ENCODE measurements at regions not wholly inside any gene's neighbourhood (a gene's known extent, or its start where the extent isn't known, plus 50 kb on each side); places are given as distances from the start of the nearest gene placed in this dataset. TPM values are rescaled to one million over a fixed set of nuclear protein-coding genes. Genes with fewer than 3 reads are reported as not detected.
"Not testable (repeated sequence)": the region's sequence is repeated elsewhere in the genome, so short reads cannot be mapped to it uniquely, and the experiment has no call there.

DNA sequence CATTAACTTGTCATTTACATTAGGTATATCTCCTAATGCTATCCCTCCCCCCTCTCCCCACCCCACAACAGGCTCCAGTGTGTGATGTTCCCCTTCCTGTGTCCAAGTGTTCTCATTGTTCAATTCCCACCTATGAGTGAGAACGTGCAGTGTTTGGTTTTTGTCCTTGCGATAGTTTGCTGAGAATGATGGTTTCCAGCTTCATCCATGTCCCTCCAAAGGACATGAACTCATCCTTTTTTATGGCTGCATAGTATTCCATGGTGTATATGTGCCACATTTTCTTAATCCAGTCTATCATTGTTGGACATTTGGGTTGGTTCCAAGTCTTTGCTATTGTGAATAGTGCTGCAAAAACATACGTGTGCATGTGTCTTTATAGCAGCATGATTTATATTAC lies 60.7 kb upstream of the HOXC13 start:
- H2BK5ac ChIP-seq (ENCODE audit: low read length); H3K23ac ChIP-seq (ENCODE audit: low read depth, low read length, poor library complexity); H3K27me3 ChIP-seq (ENCODE audit: control insufficient read depth in 3 of 3, insufficient read depth in 3 of 3, low read depth in 1 of 3, low read length in 3 of 3); H2BK15ac ChIP-seq (ENCODE audit: low read length); H3K27ac ChIP-seq (replicated peaks; ENCODE audit: low read length); H4K8ac ChIP-seq (ENCODE audit: low read depth, low read length); H3K9me3 ChIP-seq (replicated peaks in 1 of 2; ENCODE audit: control insufficient read depth in 2 of 2, insufficient read depth in 1 of 2, low read depth in 1 of 2, low read length in 2 of 2); H2BK12ac ChIP-seq (ENCODE audit: low read length); H3K14ac ChIP-seq (ENCODE audit: low read length); H2AFZ ChIP-seq (ENCODE audit: low read length); H3K4me2 ChIP-seq (ENCODE audit: insufficient read depth, low read length, poor library complexity, severe bottlenecking); H3K79me1 ChIP-seq (ENCODE audit: low read depth, low read length); DNase-seq (ENCODE audit: low spot score); H4K91ac ChIP-seq (ENCODE audit: low read depth, low read length, poor library complexity); H3K4ac ChIP-seq (ENCODE audit: low read length); H3K4me3 ChIP-seq (ENCODE audit: low read length in 2 of 2); H3K36me3 ChIP-seq (replicated peaks in 1 of 2; ENCODE audit: control insufficient read depth in 2 of 2, insufficient read depth in 2 of 2, low read length in 2 of 2); H3K9ac ChIP-seq (ENCODE audit: low read depth, low read length, poor library complexity); H3K18ac ChIP-seq (ENCODE audit: low read length); H2BK120ac ChIP-seq (ENCODE audit: low read depth, low read length); H3K4me1 ChIP-seq (ENCODE audit: control insufficient read depth in 2 of 2, insufficient read depth in 1 of 2, low read depth in 1 of 2, low read length in 2 of 2); H2AK5ac ChIP-seq (ENCODE audit: low read depth, low read length): not testable (repeated sequence)
- WGBS, 2 donors (ENCODE audit: extremely low coverage in 2 of 2, insufficient read length in 2 of 2, insufficient replicate concordance in 1 of 2): no CpG with 5 or more reads among the region's 3 CpGs

- H3K4me1 ChIP-seq (ENCODE audit: control insufficient read depth in 2 of 2, insufficient read depth in 1 of 2, low read depth in 1 of 2, low read length in 2 of 2): peaks cover 0 to 2% of the 10 kb centered on the region in 2 donors
- H3K27me3 ChIP-seq (ENCODE audit: control insufficient read depth in 3 of 3, insufficient read depth in 3 of 3, low read depth in 1 of 3, low read length in 3 of 3): peaks cover 0 to 20% (median 0%) of the 10 kb centered on the region in 3 experiments
- no peak overlapping the region for H2BK12ac ChIP-seq (ENCODE audit: low read length)
- no peak overlapping the region for H2AK5ac ChIP-seq (ENCODE audit: low read depth, low read length)
- H4K8ac ChIP-seq (ENCODE audit: low read depth, low read length): no peak overlapping the region
- no peak overlapping the region for H2BK120ac ChIP-seq (ENCODE audit: low read depth, low read length)
- H3K36me3 ChIP-seq (replicated peaks in 1 of 2; ENCODE audit: control insufficient read depth in 2 of 2, insufficient read depth in 2 of 2, low read length in 2 of 2): no peaks in the 10 kb centered on the region
- H4K91ac ChIP-seq (ENCODE audit: low read depth, low read length, poor library complexity): no peak overlapping the region
- H2AFZ ChIP-seq (ENCODE audit: low read length): no peak overlapping the region
- no peak overlapping the region for H3K4ac ChIP-seq (ENCODE audit: low read length)
- H3K14ac ChIP-seq (ENCODE audit: low read length): no peak overlapping the region
- no peaks in the 10 kb centered on the region for H3K79me1 ChIP-seq (ENCODE audit: low read depth, low read length)
- H3K4me3 ChIP-seq (ENCODE audit: low read length in 2 of 2): no peak overlapping the region
- H2BK5ac ChIP-seq (ENCODE audit: low read length): no peak overlapping the region
- no CpG with 5 or more reads among the region's 3 CpGs for WGBS, 2 donors (ENCODE audit: extremely low coverage in 2 of 2, insufficient read length in 2 of 2, insufficient replicate concordance in 1 of 2)
- no peak for DNase-seq (ENCODE audit: low spot score)
- no peak overlapping the region for H3K27ac ChIP-seq (replicated peaks; ENCODE audit: low read length)
- no peak overlapping the region for H3K18ac ChIP-seq (ENCODE audit: low read length)
- H2BK15ac ChIP-seq (ENCODE audit: low read length): no peak overlapping the region
- H3K9me3 ChIP-seq (replicated peaks in 1 of 2; ENCODE audit: control insufficient read depth in 2 of 2, insufficient read depth in 1 of 2, low read depth in 1 of 2, low read length in 2 of 2): no peaks in the 10 kb centered on the region
- H3K23ac ChIP-seq (ENCODE audit: low read depth, low read length, poor library complexity): no peak overlapping the region
- no peak overlapping the region for H3K4me2 ChIP-seq (ENCODE audit: insufficient read depth, low read length, poor library complexity, severe bottlenecking)
- H3K9ac ChIP-seq (ENCODE audit: low read depth, low read length, poor library complexity): no peak overlapping the region
Observed at GRCh38 chr12:53887006-53887405, 51.6 kb upstream of the HOXC13 start.

DNA sequence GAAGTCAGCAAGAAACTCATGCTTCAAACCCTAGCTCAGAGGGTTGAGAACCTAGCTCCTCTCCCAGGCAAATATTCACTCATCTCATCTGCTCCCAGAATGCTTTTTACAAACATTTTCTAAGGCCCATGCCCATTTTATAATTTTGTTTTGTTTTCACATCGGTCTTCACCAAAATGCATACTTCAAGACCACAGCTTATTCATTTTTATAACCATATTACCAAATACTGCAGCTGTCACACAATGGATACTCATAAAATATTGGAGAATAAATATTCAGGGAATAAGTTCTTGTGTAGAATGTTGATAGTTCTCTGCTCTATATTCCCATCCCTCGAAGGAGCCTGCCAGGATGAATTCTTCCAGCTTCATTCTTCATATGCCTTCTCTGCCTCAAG lies 50.8 kb upstream of the HOXC13 start:
- no CpG with 5 or more reads among the region's 2 CpGs for WGBS, 2 donors (ENCODE audit: extremely low coverage in 2 of 2, insufficient read length in 2 of 2, insufficient replicate concordance in 1 of 2)
- Histone ChIP-seq H3K14ac (ENCODE audit: low read length) (no peak overlapping the region), H2BK15ac (ENCODE audit: low read length) (no peak overlapping the region), H3K9me3 (replicated peaks in 1 of 2; ENCODE audit: control insufficient read depth in 2 of 2, insufficient read depth in 1 of 2, low read depth in 1 of 2, low read length in 2 of 2) (no peaks in the 10 kb centered on the region), H4K8ac (ENCODE audit: low read depth, low read length) (no peak overlapping the region), H3K4me2 (ENCODE audit: insufficient read depth, low read length, poor library complexity, severe bottlenecking) (no peak overlapping the region), H3K4me3 (ENCODE audit: low read length in 2 of 2) (no peak overlapping the region), H2BK5ac (ENCODE audit: low read length) (no peak overlapping the region), H2BK120ac (ENCODE audit: low read depth, low read length) (no peak overlapping the region), H3K27me3 (ENCODE audit: control insufficient read depth in 3 of 3, insufficient read depth in 3 of 3, low read depth in 1 of 3, low read length in 3 of 3) (peaks cover 0 to 20% (median 0%) of the 10 kb centered on the region in 3 experiments), H3K23ac (ENCODE audit: low read depth, low read length, poor library complexity) (no peak overlapping the region), H2AK5ac (ENCODE audit: low read depth, low read length) (no peak overlapping the region), H4K91ac (ENCODE audit: low read depth, low read length, poor library complexity) (no peak overlapping the region), H3K18ac (ENCODE audit: low read length) (no peak overlapping the region), H3K9ac (ENCODE audit: low read depth, low read length, poor library complexity) (no peak overlapping the region), H3K4me1 (ENCODE audit: control insufficient read depth in 2 of 2, insufficient read depth in 1 of 2, low read depth in 1 of 2, low read length in 2 of 2) (peaks cover 0 to 2% of the 10 kb centered on the region in 2 donors), H2BK12ac (ENCODE audit: low read length) (no peak overlapping the region), H2AFZ (ENCODE audit: low read length) (no peak overlapping the region), H3K79me1 (ENCODE audit: low read depth, low read length) (no peaks in the 10 kb centered on the region), H3K27ac (replicated peaks; ENCODE audit: low read length) (no peak overlapping the region), H3K36me3 (replicated peaks in 1 of 2; ENCODE audit: control insufficient read depth in 2 of 2, insufficient read depth in 2 of 2, low read length in 2 of 2) (no peaks in the 10 kb centered on the region), H3K4ac (ENCODE audit: low read length) (no peak overlapping the region)
- DNase-seq (ENCODE audit: low spot score): no peak

Small RNAs in the stretch of these regions (small RNA-seq; reads per million reads assigned to genes)
- gene RN7SKP289 (ENCODE audit: insufficient read depth): not detected

Data from neuronal stem cell (in vitro differentiated cells).